ENCODE measurements at regions not wholly inside any gene's neighbourhood (a gene's known extent, or its start where the extent isn't known, plus 50 kb on each side); places are given as distances from the start of the nearest gene placed in this dataset.

- TF ChIP-seq ZNF24 (IDR thresholded peaks at IDR 0.05) = peak; percentile 53; the same call in 1 of the 2 replicates
- TF ChIP-seq, protein P1, sequence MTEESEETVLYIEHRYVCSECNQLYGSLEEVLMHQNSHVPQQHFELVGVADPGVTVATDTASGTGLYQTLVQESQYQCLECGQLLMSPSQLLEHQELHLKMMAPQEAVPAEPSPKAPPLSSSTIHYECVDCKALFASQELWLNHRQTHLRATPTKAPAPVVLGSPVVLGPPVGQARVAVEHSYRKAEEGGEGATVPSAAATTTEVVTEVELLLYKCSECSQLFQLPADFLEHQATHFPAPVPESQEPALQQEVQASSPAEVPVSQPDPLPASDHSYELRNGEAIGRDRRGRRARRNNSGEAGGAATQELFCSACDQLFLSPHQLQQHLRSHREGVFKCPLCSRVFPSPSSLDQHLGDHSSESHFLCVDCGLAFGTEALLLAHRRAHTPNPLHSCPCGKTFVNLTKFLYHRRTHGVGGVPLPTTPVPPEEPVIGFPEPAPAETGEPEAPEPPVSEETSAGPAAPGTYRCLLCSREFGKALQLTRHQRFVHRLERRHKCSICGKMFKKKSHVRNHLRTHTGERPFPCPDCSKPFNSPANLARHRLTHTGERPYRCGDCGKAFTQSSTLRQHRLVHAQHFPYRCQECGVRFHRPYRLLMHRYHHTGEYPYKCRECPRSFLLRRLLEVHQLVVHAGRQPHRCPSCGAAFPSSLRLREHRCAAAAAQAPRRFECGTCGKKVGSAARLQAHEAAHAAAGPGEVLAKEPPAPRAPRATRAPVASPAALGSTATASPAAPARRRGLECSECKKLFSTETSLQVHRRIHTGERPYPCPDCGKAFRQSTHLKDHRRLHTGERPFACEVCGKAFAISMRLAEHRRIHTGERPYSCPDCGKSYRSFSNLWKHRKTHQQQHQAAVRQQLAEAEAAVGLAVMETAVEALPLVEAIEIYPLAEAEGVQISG (CRISPR knock-in tag; IDR thresholded peaks at IDR 0.05) = no peak
- no peak for TF ChIP-seq E2F1 (CRISPR knock-in tag; IDR thresholded peaks at IDR 0.05)
- no peak for TF ChIP-seq ATAD3A (CRISPR knock-in tag; IDR thresholded peaks at IDR 0.05)
- TF ChIP-seq, protein P2, sequence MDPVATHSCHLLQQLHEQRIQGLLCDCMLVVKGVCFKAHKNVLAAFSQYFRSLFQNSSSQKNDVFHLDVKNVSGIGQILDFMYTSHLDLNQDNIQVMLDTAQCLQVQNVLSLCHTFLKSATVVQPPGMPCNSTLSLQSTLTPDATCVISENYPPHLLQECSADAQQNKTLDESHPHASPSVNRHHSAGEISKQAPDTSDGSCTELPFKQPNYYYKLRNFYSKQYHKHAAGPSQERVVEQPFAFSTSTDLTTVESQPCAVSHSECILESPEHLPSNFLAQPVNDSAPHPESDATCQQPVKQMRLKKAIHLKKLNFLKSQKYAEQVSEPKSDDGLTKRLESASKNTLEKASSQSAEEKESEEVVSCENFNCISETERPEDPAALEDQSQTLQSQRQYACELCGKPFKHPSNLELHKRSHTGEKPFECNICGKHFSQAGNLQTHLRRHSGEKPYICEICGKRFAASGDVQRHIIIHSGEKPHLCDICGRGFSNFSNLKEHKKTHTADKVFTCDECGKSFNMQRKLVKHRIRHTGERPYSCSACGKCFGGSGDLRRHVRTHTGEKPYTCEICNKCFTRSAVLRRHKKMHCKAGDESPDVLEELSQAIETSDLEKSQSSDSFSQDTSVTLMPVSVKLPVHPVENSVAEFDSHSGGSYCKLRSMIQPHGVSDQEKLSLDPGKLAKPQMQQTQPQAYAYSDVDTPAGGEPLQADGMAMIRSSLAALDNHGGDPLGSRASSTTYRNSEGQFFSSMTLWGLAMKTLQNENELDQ (CRISPR knock-in tag; IDR thresholded peaks at IDR 0.05; ENCODE audit: borderline replicate concordance) = no peak
- peak in 1 of 2 experiments; percentile 32; a peak in 1 of 4 replicates for TF ChIP-seq EP300 (IDR thresholded peaks at IDR 0.05; ENCODE audit: low read depth in 2 of 2, low read length in 2 of 2)
- TF ChIP-seq EP300 (CRISPR knock-in tag; IDR thresholded peaks at IDR 0.05; ENCODE audit: borderline replicate concordance) = no peak
- TF ChIP-seq, protein P3, sequence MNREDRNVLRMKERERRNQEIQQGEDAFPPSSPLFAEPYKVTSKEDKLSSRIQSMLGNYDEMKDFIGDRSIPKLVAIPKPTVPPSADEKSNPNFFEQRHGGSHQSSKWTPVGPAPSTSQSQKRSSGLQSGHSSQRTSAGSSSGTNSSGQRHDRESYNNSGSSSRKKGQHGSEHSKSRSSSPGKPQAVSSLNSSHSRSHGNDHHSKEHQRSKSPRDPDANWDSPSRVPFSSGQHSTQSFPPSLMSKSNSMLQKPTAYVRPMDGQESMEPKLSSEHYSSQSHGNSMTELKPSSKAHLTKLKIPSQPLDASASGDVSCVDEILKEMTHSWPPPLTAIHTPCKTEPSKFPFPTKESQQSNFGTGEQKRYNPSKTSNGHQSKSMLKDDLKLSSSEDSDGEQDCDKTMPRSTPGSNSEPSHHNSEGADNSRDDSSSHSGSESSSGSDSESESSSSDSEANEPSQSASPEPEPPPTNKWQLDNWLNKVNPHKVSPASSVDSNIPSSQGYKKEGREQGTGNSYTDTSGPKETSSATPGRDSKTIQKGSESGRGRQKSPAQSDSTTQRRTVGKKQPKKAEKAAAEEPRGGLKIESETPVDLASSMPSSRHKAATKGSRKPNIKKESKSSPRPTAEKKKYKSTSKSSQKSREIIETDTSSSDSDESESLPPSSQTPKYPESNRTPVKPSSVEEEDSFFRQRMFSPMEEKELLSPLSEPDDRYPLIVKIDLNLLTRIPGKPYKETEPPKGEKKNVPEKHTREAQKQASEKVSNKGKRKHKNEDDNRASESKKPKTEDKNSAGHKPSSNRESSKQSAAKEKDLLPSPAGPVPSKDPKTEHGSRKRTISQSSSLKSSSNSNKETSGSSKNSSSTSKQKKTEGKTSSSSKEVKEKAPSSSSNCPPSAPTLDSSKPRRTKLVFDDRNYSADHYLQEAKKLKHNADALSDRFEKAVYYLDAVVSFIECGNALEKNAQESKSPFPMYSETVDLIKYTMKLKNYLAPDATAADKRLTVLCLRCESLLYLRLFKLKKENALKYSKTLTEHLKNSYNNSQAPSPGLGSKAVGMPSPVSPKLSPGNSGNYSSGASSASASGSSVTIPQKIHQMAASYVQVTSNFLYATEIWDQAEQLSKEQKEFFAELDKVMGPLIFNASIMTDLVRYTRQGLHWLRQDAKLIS (CRISPR knock-in tag; IDR thresholded peaks at IDR 0.05) = no peak
- peak; percentile 51 for TF ChIP-seq FOSL2 (CRISPR knock-in tag; IDR thresholded peaks at IDR 0.05)
- 0 out of 2 replicates have a peak, but pooled peaks have one; percentile 26 for TF ChIP-seq GATAD2A (CRISPR knock-in tag; IDR thresholded peaks at IDR 0.05)
- no peak for TF ChIP-seq CTCF (CRISPR knock-in tag; IDR thresholded peaks at IDR 0.05)
- peak; percentile 38; the same call in 1 of the 2 replicates for TF ChIP-seq ELF3 (CRISPR knock-in tag; IDR thresholded peaks at IDR 0.05)
Observed at GRCh38 chr2:215751200-215751910, 262.0 kb downstream of the MREG start (continued).

Data from HepG2 (cell line).